ENCODE measurements at regions not wholly inside any gene's neighbourhood (a gene's known extent, or its start where the extent isn't known, plus 50 kb on each side); places are given as distances from the start of the nearest gene placed in this dataset.

DNA sequence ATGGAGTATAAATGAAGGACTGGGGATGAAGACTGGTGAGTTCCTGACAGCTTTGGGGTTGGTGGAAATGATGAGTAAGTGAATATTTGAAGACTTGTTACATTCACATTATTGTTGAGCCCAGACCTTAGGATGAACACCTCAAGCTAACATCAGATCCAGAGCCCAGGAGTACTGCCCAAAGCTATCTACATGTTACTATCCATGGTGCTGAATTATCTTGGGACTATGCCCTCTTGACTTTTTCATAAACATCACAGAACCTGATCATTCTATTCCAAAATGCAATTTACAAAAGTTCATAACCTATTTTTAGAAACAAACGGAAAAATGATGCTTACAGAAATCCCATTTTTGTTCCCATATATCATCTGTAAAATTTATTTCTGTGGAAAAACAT is 613.3 kb downstream of the TUSC7 start:
- no peak for DNase-seq

DNA sequence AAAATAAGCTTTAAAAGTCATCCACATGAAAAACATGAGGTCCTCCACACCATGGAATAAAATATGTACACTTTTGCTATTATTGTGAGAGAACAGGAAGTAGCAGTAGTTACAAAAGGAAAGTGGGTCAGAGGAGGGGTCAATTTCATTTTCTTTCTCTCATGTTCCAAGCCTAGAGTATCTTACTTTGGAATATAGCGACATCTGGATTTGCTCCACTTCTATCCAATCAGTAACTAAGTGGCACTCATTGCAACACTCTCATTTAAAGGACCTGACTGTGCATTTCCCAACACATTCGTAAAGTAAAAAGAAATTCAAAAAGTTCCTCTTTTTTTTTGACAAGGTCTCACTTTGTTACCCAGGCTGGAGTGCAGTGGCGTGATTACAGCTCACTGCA is 637.3 kb downstream of the TUSC7 start:
- DNase-seq = no peak

- no peak for DNase-seq
These were observed 639.3 kb downstream of the TUSC7 start for GRCh38 chr3:117348884-117349283.

DNA sequence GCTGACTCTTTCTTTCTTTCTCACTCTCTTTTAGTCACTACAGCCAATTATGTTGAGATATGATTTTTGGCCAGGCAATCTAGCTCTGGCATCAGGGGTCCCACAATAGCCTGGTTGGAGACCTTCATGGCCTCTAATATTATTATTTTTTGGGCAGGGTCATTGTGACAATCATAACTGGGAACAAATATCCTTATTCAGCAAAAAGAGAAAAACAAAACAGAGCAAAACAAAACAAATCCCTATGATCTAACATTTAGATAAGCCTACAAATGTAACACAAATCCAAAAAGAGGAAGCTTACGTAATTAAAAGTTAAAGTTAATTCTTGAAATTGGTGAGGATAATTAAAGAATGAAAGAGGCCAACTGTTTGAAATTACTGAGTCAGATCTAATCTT is 640.0 kb downstream of the TUSC7 start:
- DNase-seq = no peak

DNA sequence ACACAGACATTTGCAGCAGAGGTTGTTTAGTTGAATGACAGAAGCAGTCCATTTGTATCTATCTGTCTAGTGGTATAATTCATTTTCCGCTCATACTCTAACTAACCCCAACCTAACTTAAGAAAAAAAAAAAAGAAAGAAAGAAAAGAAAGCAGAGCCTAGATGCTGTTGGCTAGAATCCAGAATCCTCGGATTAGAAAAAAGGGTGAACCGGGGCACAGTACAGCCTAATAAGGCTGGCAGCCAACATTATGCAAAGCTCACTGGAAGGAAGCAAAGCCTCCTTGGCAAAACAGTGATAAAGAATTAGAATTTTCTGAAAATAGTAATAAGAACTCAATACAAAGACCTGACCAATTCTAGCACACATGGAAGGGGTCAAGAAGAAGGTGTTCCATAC is 640.8 kb downstream of the TUSC7 start:
- DNase-seq = no peak

DNA sequence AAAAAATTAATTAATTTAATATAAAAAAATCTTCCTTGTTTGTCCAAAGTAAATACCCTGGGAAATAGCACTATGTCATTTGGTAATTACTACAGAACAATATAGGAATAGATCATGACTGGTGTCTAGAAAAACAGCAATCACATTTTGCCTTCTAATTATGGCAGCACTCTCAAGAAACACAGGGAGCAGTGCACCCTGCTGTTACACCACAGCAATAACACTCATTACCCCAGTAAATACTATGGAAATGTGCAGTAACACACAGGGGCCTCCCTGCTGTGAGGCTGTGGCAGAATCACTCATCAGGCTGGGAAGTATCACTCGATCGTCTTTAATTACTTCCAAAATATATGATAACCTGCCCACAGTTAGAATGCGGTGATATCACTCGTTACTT is 646.0 kb downstream of the TUSC7 start:
- peak; percentile 8 for DNase-seq

- DNase-seq = no peak
These were observed 646.6 kb downstream of the TUSC7 start for GRCh38 chr3:117356091-117356705.

DNA sequence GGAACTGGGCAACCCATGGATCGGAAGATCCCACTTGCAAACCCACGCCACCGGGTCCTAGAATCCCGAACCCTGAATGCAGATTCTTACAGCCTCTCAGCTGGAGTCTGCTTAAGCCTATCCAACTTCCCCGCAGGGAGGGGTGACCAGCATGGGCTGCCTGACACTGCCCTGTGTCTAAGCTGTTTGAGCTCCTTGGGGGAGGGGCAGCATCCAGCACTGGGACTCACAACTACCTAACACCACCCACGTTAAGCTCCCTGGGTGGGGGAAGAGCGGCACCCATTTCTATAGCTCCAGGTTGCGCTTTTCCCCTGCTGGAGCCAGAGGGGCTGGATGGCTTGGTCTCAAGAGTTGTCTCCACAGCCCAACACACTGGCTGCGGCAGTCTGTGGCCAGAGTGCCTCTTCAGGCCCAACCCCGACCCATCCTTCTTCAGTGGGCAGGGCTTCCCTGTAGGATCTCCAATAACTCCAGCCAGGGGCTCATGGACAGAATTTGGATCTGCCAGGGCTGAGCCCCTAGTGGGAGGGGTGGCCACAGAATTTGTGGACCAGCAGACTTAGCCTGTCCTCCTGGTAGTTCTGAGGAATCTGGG is 649.2 kb downstream of the TUSC7 start:
- DNase-seq = no peak

DNA sequence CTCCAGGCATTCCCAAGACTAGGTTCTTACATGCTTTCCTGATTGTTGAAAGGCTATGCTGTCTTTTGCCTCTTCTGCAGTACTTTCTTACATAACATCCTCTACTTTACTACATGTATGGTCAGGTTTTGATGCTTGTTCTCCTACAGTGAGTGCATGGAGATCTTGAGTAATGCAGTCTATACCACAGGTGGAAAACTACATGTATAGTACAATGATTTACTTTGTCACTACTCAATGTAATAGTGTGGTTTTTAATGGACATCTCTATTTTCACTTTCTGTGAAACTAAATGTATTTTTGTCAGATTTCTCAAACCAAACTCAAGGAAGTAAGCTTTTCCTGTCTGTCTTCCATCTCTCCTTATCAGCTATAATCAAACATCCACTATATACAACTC is 657.0 kb downstream of the TUSC7 start:
- no peak for DNase-seq

- no peak for DNase-seq
These were observed 658.3 kb downstream of the TUSC7 start for GRCh38 chr3:117367861-117368260.

DNA sequence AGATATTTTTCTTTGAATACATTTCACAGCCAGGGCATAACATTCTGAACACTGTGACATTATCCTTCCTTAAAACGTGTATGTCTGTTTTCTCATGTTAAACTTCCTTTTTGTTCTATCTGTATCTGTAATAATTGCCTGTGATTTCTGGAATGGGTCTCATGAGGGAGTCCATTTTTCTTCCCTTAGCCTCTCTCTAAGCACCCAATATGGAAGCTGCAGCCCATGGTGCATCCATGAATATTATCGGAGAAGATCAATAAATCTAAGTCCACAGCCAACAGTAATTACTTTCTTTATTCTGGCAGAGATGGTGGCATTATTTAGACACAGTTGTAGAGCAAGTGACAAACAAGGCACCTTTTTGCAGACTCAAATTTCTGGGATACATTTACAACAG is 671.1 kb downstream of the TUSC7 start:
- no peak for DNase-seq

DNA sequence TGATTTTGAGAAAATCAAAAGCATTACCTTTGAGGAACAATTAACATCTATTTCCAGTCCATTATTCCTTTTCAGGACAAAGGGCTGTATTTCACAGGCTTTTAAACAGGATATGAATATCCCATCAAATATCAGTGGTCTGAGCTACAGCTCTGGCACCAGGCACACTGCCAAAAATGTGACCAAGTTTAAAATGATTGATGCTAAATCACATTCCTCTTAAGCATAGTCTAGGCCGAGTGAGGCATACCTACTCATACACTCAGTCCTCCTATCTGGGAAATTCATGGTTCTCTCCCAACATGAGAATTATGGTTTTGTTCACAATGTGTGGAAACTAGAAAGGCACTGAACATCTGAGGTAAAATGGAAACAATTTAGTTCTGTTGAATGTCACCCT is 683.5 kb downstream of the TUSC7 start:
- DNase-seq = no peak

DNA sequence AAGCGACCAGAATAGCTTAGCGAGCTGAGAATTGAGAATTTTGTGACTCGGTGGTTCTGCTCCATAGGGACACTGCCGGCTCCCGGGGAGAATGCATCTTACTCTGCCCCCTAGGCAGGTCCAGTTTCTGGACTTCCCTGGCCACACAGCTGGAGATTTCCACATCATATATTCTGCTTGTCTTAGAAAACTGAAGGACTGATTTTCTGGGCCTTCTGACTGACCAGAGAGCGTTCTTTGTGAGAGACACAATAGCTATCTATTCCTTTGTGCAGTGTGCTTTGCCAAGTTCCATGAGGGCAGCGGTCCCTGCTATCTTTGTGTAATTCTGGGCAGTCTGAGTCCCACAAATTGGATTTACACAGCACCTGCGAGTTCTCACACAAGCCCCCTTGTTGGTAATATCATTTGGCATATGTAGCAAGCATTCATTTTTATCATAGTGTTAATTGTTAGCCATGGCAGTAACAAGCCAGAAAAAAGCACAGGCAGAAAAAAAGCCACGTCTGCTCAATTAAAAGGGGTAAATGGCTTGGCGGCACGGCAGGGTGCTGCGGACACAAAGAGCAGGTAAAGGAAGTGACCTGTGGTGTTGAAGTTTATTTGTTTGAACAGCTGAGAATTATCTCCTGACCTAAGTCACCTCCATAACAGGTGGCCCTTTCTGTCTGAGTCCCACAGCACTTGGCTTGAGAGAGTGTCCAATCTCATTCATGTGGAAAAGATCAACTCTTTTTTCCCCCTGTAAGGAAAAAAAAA is 688.7 kb downstream of the TUSC7 start:
- DNase-seq = peak; percentile 54

DNA sequence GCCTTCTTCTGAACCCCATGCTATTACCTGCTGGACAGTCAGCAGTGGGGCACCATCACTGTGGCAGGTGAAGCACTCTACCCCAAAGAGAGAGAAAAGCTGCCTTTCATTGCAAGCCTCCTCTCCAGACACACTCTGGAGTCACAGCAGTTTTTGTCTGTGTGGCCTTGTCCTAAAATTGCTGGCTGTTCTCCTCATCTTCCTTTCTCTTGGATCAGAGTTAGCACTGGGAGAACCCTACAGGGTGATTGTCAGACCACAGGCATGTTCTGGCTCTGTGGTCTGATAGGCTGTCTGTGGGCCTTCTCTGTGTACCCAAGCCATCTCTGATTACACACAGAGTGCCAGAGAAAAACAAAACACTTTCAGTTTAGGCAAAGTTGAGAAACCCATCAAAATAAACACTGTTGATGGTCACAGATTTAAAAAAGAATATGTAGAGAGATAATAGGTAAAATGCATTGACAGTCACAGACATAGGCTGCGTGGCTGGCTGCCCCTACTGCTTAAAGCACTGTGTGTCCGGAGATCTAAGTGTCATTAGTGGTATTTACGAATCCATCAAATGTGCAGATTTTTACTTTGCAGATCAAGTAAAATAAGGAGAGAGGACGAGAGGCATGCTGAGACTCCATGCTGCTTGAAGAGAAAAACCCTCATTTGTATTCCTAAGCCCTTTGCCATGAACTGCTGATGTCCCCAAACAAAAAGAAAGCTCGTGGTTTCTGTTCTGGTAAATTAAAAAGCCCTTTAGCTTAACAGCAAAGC is 689.9 kb downstream of the TUSC7 start:
- DNase-seq = peak; percentile 61

GRCh38 chr3:117400303-117400702 is 690.7 kb downstream of the TUSC7 start:
- DNase-seq = no peak

GRCh38 chr3:117404141-117404540 is 694.6 kb downstream of the TUSC7 start:
- no peak for DNase-seq

GRCh38 chr3:117404730-117405129 is 695.2 kb downstream of the TUSC7 start:
- DNase-seq = peak; percentile 56

GRCh38 chr3:117405359-117405758 is 695.8 kb downstream of the TUSC7 start:
- no peak for DNase-seq

DNA sequence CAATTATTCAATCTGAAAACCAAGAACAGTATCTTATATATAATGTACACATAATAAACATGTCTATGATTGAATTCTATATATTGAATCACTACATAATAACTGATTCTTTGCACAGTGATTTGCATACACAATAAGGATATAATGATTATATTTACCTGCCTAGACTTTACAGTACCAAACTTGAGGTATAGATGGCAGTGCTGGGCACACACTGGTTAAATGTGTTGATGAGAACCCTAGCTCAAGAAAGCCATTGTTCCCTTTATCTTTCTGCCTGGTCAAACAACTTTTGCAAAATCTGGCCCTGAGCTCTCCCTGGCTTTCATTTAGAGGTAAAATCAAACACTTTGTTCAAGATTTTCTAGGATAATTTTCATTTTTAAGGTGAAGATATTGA is 697.7 kb downstream of the TUSC7 start:
- peak; percentile 14 for DNase-seq

DNA sequence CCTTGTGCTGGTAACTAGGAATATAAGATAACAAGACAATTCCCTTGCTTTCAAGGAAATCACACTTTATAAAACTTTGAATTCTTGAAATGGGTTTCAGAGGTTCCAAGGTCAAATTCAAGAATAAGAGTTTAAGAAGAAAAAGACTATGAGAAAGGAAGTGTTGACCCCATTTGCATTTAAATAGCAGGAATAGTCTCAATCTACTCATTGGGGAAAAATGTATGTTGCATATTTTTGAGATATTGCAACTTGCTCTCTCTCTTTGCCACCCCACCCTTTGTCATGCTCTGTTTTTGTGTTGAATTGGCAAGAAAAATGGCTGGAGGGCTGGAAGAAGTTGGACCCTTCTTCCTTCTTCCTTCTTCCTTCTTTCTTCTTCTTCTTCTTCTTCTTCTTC is 699.2 kb downstream of the TUSC7 start:
- no peak for DNase-seq

- no peak for DNase-seq
These were observed 699.7 kb downstream of the TUSC7 start for GRCh38 chr3:117409256-117409655.

DNA sequence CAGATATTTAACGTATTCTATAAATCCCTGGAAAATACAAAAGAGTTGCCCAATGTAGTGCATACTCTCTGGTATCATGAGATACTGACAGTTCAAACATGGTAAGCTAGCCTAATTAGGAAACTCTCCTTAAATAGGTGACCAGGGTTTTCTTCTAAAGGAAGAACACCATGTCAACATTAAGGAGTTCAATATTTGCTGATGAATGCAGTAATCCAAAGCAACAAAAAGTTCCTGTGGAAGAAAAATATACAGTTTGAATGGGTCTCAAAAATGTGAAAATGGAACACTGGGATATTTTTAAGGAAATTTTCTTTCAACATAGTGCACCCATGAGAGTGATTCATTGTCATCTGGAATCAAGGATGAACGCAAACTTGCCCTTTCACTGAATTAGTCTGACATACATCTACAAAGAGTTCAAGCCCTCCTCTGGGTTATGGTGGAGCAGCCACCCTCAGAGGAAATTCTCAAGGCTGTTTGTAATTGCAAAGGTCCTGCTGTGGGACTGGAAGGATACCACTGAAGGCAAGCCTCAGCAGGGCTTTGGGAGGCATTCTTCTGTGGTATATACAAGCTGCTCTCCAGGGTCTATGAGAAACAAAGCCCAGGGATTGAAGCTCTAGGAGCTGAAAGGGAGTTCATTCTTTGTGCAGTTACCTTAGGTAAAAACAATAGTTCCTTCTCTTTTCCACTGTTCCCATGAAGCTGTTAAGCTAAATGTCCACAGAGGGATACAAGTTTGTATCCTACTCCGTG is 700.3 kb downstream of the TUSC7 start:
- no peak for DNase-seq

DNA sequence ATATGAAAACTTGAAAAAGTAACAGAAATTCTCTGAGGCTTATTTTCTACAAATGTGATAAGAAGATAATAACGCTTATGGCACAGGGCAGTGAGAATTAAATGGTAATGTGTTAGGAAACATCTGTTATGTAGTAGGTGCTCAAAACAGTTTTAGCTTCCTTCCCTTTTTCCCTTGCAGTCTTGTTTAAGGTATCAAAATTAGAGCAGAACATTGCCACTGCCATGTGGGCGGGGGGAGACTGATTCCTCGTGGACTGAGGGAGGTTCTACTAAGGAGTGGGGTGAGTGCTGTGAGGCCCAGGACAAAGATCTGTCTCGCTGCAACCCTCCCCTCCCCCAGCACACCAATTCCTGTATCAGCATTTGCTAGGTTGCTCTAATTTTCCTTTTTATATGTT is 702.4 kb downstream of the TUSC7 start:
- DNase-seq = no peak

All from NCI-H345 (cell line).